DMS153 treated with DMSO at 0.1 percent for 48 hours (cell line): ENCODE measurements at regions not wholly inside any gene's neighbourhood (a gene's known extent, or its start where the extent isn't known, plus 50 kb on each side); places are given as distances from the start of the nearest gene placed in this dataset.

Experiments
- DNase-seq: peaks from one replicate; lab custom pipeline; 2025; ENCODE audit not compliant: unreplicated experiment; lab: John Stamatoyannopoulos, UW

GRCh38 chr12:105740369-105740768 is 398.4 kb downstream of the NUAK1 start:
- no peak for DNase-seq

- peak; percentile 2 for DNase-seq
Measured at GRCh38 chr12:105740970-105741725, 397.6 kb downstream of the NUAK1 start.

GRCh38 chr12:105741786-105742566 is 396.8 kb downstream of the NUAK1 start:
- DNase-seq = no peak

GRCh38 chr12:105742567-105742874 is 396.2 kb downstream of the NUAK1 start:
- no peak for DNase-seq

- DNase-seq = no peak
Measured at GRCh38 chr12:105744371-105745058, 394.2 kb downstream of the NUAK1 start.

GRCh38 chr12:105745811-105746210 is 392.9 kb downstream of the NUAK1 start:
- no peak for DNase-seq

- no peak for DNase-seq
Measured at GRCh38 chr12:105748806-105749600, 389.8 kb downstream of the NUAK1 start.

GRCh38 chr12:105750096-105750495 is 388.7 kb downstream of the NUAK1 start:
- DNase-seq = no peak

- no peak for DNase-seq
Measured at GRCh38 chr12:105754313-105754712, 384.4 kb downstream of the NUAK1 start.

- no peak for DNase-seq
Measured at GRCh38 chr12:105756961-105757360, 381.8 kb downstream of the NUAK1 start.

GRCh38 chr12:105759149-105759548 is 379.6 kb downstream of the NUAK1 start:
- no peak for DNase-seq

GRCh38 chr12:105761075-105761474 is 377.7 kb downstream of the NUAK1 start:
- DNase-seq = peak; percentile 15

GRCh38 chr12:105764216-105764835 is 374.4 kb downstream of the NUAK1 start:
- DNase-seq = no peak

GRCh38 chr12:105765053-105766014 is 373.4 kb downstream of the NUAK1 start:
- no peak for DNase-seq

GRCh38 chr12:105766029-105766428 is 372.7 kb downstream of the NUAK1 start:
- DNase-seq = no peak

GRCh38 chr12:105769486-105769885 is 369.3 kb downstream of the NUAK1 start:
- no peak for DNase-seq

GRCh38 chr12:105773471-105773870 is 365.3 kb downstream of the NUAK1 start:
- no peak for DNase-seq

GRCh38 chr12:105774037-105774436 is 364.7 kb downstream of the NUAK1 start:
- no peak for DNase-seq

- DNase-seq = no peak
Measured at GRCh38 chr12:105775343-105775742, 363.4 kb downstream of the NUAK1 start.
